Caco-2 (cell line): ENCODE measurements at regions not wholly inside any gene's neighbourhood (a gene's known extent, or its start where the extent isn't known, plus 50 kb on each side); places are given as distances from the start of the nearest gene placed in this dataset.
A peak's percentile ranks its signal among the peaks of the same experiment; 100 is the strongest.

Source experiments
- BruUV-seq: library from RNA; stranded (reverse); fragments of 400-500 nt; replicated peaks from 2 replicates; lab custom pipeline; 2021; lab: Mats Ljungman, UMichigan
- CTCF ChIA-PET: fragments of 300-600 bp; sonication (Branson Sonifier 250); formaldehyde crosslinking; loops from one replicate; lab custom pipeline; 2022; ENCODE audit warnings: antibody characterized with exemption; lab: Charles Lee
- POLR2A ChIA-PET: fragments of 300-600 bp; sonication (Branson Sonifier 250); formaldehyde crosslinking; loops from one replicate; lab custom pipeline; 2022; ENCODE audit warnings: antibody characterized with exemption; lab: Charles Lee
- DNase-seq, 2 experiments: peaks; one replicate each; pipeline versions ENCODE4 v3.0.0 to v3.0.0-alpha.2; 2020 to 2022
- H3K27me3 ChIP-seq: replicated peaks from 2 replicates; pipeline ENCODE4 v1.6.0; 2011; ENCODE audit warnings: low read length; ENCODE audit not compliant: control insufficient read depth, insufficient read depth
- H3K36me3 ChIP-seq: 2 replicates; pipeline ENCODE4 v1.5.1; 2011; ENCODE audit warnings: low read length; ENCODE audit not compliant: control insufficient read depth, insufficient read depth
- H3K4me1 ChIP-seq: fragments of 250-450 bp; sonication (Bioruptor Pico); 2 replicates; pipeline ENCODE4 v1.5.1; 2020; ENCODE audit warnings: mild to moderate bottlenecking
- H3K4me3 ChIP-seq: 2 replicates; pipeline ENCODE4 v1.5.1; 2011; ENCODE audit warnings: low read depth, mild to moderate bottlenecking, control low read depth, low read length
- H3K9me3 ChIP-seq: fragments of 250-450 bp; sonication (Bioruptor Pico); 2 replicates; pipeline ENCODE4 v1.5.1; 2020; ENCODE audit warnings: mild to moderate bottlenecking, moderate library complexity
- H3K27ac Mint-ChIP-seq: one replicate; pipeline ENCODE4 v1.8.0; 2022; ENCODE audit warnings: mixed read lengths; ENCODE audit not compliant: unreplicated experiment
- H3K27me3 Mint-ChIP-seq: one replicate; pipeline ENCODE4 v1.8.0; 2022; ENCODE audit warnings: mixed read lengths; ENCODE audit not compliant: insufficient read depth, unreplicated experiment
- H3K36me3 Mint-ChIP-seq: one replicate; pipeline ENCODE4 v1.8.0; 2022; ENCODE audit warnings: mild to moderate bottlenecking, mixed read lengths; ENCODE audit not compliant: insufficient read depth, unreplicated experiment
- H3K4me1 Mint-ChIP-seq: one replicate; pipeline ENCODE4 v1.8.0; 2022; ENCODE audit warnings: low read depth, mixed read lengths; ENCODE audit not compliant: unreplicated experiment
- H3K4me3 Mint-ChIP-seq: one replicate; pipeline ENCODE4 v1.8.0; 2022; ENCODE audit warnings: mild to moderate bottlenecking, moderate library complexity, mixed read lengths; ENCODE audit not compliant: unreplicated experiment
- H3K9me3 Mint-ChIP-seq: one replicate; pipeline ENCODE4 v1.8.0; 2022; ENCODE audit warnings: mixed read lengths; ENCODE audit not compliant: unreplicated experiment
- intact Hi-C: fragments of 100-400 bp; cut with micrococcal nuclease; formaldehyde crosslinking; loops from one replicate; pipeline ENCODE4 v1.10.0; 2022; ENCODE audit not compliant: unreplicated experiment
- TF ChIP-seq, protein P1 (sequence below), 2 experiments: fragments of 200-600 bp in 1 of 2; IDR thresholded peaks; 1 replicate in 1 of 2; 2 replicates in 1 of 2; pipeline versions ENCODE4 v1.5.1 to v1.8.0; 2011 to 2022; ENCODE audit warnings: antibody characterized with exemption in 1 of 2, control low read depth in 1 of 2, inconsistent platforms in 1 of 2, low read depth in 1 of 2, low read length in 1 of 2, mild to moderate bottlenecking in 1 of 2, moderate library complexity in 1 of 2; ENCODE audit not compliant: insufficient read depth in 1 of 2, severe bottlenecking in 1 of 2, unreplicated experiment in 1 of 2

DNA sequence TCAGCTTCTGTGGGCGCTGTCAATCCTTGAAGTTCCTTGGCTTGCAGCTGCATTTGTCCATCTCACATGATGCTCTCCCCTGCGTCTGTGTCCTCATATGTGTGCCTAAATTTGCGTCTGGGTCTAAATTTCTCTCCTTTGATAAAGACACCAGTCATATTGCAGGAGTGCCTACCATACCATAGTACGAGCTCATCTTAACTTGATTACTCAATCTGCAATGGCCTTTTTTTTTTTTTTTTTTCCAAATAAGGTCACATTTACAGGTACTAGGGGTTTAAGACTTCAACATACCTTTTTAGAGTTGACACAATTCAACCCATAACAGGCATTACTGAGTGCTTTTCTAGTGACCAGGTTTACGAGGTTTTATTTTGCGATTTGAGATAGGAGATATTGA is 233.3 kb upstream of the TBX3 start:
- Histone ChIP-seq H3K27me3 (no peaks in the 10 kb centered on the region), H3K4me3 (no peak overlapping the region), H3K36me3 (no peaks in the 10 kb centered on the region), H3K4me1 (peaks cover 28% of the 10 kb centered on the region), H3K9me3 (no peaks in the 10 kb centered on the region)
- DNase-seq = no peak
- peak overlapping the region; percentile 23 for H3K27ac Mint-ChIP-seq
- no peaks in the 10 kb centered on the region for H3K9me3 Mint-ChIP-seq
- no peaks in the 10 kb centered on the region for H3K27me3 Mint-ChIP-seq
- no peaks in the 10 kb centered on the region for H3K36me3 Mint-ChIP-seq
- intact Hi-C loops = no loop called here
- no peak overlapping the region for H3K4me3 Mint-ChIP-seq
- CTCF ChIA-PET = no interaction called here
- POLR2A ChIA-PET = interaction anchor here (0.6 kb wide), 1 partner anchor 1578 kb away, joined by 5 read pairs; no protein-coding TSS in a partner anchor
- BruUV-seq = no TSS peak
- TF ChIP-seq, protein P1, sequence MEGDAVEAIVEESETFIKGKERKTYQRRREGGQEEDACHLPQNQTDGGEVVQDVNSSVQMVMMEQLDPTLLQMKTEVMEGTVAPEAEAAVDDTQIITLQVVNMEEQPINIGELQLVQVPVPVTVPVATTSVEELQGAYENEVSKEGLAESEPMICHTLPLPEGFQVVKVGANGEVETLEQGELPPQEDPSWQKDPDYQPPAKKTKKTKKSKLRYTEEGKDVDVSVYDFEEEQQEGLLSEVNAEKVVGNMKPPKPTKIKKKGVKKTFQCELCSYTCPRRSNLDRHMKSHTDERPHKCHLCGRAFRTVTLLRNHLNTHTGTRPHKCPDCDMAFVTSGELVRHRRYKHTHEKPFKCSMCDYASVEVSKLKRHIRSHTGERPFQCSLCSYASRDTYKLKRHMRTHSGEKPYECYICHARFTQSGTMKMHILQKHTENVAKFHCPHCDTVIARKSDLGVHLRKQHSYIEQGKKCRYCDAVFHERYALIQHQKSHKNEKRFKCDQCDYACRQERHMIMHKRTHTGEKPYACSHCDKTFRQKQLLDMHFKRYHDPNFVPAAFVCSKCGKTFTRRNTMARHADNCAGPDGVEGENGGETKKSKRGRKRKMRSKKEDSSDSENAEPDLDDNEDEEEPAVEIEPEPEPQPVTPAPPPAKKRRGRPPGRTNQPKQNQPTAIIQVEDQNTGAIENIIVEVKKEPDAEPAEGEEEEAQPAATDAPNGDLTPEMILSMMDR (IDR thresholded peaks at IDR 0.05; ENCODE audit: insufficient read depth in 1 of 2, low read depth in 1 of 2, low read length in 1 of 2, severe bottlenecking in 1 of 2, unreplicated experiment in 1 of 2) = no peak
- H3K4me1 Mint-ChIP-seq = peaks cover 12% of the 10 kb centered on the region

DNA sequence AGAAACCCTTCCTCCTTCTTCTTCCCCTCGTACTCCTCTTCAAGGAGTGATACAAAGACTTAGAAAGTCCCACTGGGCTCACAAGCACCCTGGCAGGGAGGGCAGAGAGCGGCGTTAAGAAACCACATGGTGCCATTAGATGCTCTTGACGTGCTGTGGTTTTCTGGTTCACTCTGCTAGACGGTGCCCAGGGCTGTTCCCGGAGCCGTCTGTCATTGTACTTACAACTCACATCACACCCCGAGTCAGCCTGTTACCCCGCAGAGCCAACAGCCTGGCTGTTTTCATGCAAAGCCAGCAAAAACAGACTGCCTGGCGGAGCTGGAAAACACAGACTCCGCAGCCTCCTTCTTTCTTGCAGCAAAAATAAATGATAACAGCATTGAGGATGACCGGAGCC is 232.6 kb upstream of the TBX3 start:
- H3K9me3 Mint-ChIP-seq = no peaks in the 10 kb centered on the region
- no peak for DNase-seq
- ChIA-PET POLR2A (no interaction called here), CTCF (no interaction called here)
- no peaks in the 10 kb centered on the region for H3K9me3 ChIP-seq
- H3K4me1 Mint-ChIP-seq = peaks cover 12% of the 10 kb centered on the region
- no peak overlapping the region for H3K27ac Mint-ChIP-seq
- H3K4me3 ChIP-seq = no peak overlapping the region
- peaks cover 28% of the 10 kb centered on the region for H3K4me1 ChIP-seq
- no peaks in the 10 kb centered on the region for H3K27me3 Mint-ChIP-seq
- no TSS peak for BruUV-seq
- H3K27me3 ChIP-seq = no peaks in the 10 kb centered on the region
- no peaks in the 10 kb centered on the region for H3K36me3 ChIP-seq
- H3K36me3 Mint-ChIP-seq = no peaks in the 10 kb centered on the region
- no peak overlapping the region for H3K4me3 Mint-ChIP-seq
- intact Hi-C loops = no loop called here
- TF ChIP-seq, protein P1 (IDR thresholded peaks at IDR 0.05; ENCODE audit: insufficient read depth in 1 of 2, low read depth in 1 of 2, low read length in 1 of 2, severe bottlenecking in 1 of 2, unreplicated experiment in 1 of 2) = no peak

DNA sequence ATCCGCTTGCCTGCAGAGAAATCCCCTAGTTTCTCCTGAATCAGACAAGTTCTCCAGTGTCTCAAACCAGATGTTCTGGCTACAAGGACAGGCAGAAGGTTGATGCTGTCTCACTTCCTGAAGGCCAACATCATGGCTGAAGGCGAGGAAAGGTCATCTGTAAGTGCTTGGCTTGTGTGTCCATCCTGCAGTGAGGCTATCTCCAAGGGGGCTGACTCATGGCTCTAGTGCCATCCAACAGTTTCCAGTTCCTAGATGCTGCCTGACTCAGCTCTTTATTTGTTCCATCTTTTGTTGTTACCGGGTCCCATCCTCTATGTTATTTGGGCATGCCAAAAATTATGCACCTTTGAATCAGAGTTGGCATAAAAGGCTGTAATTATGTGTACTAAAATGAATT is 232.1 kb upstream of the TBX3 start:
- no peaks in the 10 kb centered on the region for H3K36me3 ChIP-seq
- Mint-ChIP-seq H3K9me3 (no peaks in the 10 kb centered on the region), H3K4me3 (no peak overlapping the region), H3K36me3 (no peaks in the 10 kb centered on the region), H3K4me1 (peaks cover 12% of the 10 kb centered on the region), H3K27me3 (no peaks in the 10 kb centered on the region), H3K27ac (no peak overlapping the region)
- POLR2A ChIA-PET = no interaction called here
- BruUV-seq = no TSS peak
- TF ChIP-seq, protein P1 (IDR thresholded peaks at IDR 0.05; ENCODE audit: insufficient read depth in 1 of 2, low read depth in 1 of 2, low read length in 1 of 2, severe bottlenecking in 1 of 2, unreplicated experiment in 1 of 2) = no peak
- H3K4me1 ChIP-seq = peaks cover 28% of the 10 kb centered on the region
- DNase-seq = no peak
- H3K27me3 ChIP-seq = no peaks in the 10 kb centered on the region
- no peak overlapping the region for H3K4me3 ChIP-seq
- no peaks in the 10 kb centered on the region for H3K9me3 ChIP-seq
- CTCF ChIA-PET = no interaction called here
- intact Hi-C loops = no loop called here
